ENCODE measurements at regions not wholly inside any gene's neighbourhood (a gene's known extent, or its start where the extent isn't known, plus 50 kb on each side); places are given as distances from the start of the nearest gene placed in this dataset.

DNA sequence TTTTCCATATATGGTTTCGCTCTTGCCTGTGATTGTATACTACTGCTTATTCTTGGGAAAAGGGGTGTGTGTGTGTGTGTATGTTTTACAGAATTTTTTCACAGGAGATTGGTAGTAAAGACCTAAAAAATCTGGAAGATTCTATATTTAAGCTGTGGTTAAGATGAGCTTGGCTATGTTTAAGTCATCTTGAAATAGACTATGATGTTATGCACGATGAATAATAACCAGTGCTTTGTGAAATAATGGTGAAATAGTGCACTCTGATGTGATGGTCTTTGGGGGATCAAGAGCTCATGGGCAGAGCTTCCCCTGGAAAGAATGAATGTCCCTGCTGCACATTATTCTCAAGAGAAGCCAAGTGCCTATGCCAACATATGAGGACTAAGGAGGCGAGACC, 301.0 kb downstream of the ACTL7B start:
- no peak for DNase-seq (ENCODE audit: low read depth in 2 of 3, low spot score in 2 of 3)

DNA sequence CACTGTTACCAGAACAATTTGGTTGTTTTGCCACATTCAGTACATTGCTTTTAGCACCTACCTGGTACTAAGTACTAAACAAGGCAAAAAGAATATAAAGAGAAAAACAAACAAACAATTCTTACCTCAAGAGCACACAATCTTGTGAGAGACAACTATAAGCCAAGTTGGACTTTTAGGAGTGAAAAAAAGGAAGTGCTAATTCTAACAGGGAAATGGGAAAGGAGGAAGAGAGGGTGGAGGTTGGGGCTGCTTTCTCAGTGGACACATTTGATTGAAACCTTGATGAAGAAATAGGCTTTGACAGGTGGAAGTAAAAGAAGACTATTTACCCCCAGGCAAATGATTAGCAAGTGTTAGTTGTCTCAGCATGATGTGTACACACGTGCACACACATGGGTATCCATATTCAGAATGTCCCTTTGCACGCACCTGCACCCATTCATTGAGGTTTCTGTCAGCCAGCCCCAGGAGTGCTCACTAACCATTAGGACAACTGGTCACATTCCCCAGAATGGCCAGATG, 302.6 kb downstream of the ACTL7B start:
- no peak for DNase-seq (ENCODE audit: low read depth in 2 of 3, low spot score in 2 of 3)

- no peak for DNase-seq (ENCODE audit: low read depth in 2 of 3, low spot score in 2 of 3)
Observed at GRCh38 chr9:108552459-108553040, 303.2 kb downstream of the ACTL7B start.

DNA sequence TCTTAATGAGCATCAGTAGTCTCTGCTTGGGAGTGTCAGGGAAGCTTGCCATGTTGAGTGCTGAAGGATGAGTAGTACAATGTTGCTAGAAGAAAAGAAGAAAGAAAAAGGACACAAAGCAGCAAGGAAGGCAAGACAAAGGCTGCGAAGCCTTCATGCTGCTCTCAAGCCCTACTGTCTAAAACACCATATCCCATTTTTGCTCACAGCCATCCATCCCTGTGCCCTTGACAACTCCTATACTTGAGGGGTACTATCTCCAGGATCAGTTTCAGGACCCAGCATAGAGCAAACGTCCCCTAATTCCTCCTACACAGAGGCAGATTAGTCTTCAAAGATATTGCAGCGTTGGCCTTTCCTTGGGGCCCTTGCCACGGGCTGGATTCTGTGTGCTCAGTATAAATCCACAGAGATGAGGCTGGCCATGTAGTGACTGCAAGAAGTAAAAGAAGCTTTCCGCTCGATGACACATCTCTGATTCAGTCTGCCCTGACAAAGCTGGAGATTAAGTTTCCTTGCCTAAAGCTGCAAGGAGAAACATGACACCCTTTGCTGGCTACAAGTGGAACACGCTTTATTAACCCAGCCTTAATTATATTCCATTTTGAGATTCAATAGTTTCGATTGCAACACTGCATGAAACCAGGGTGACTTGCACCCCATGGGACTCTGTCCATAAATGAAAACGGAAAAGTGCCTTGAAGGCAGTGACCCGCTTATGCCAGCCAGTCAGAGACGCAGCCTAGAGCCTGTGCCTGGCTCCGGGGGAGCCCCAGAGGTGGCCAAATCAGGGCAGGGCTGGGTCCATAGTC, 304.6 kb downstream of the ACTL7B start:
- no peak for DNase-seq (ENCODE audit: low read depth in 2 of 3, low spot score in 2 of 3)

- DNase-seq (ENCODE audit: low read depth in 2 of 3, low spot score in 2 of 3), result no peak
Observed at GRCh38 chr9:108550106-108550505, 305.7 kb downstream of the ACTL7B start.

DNA sequence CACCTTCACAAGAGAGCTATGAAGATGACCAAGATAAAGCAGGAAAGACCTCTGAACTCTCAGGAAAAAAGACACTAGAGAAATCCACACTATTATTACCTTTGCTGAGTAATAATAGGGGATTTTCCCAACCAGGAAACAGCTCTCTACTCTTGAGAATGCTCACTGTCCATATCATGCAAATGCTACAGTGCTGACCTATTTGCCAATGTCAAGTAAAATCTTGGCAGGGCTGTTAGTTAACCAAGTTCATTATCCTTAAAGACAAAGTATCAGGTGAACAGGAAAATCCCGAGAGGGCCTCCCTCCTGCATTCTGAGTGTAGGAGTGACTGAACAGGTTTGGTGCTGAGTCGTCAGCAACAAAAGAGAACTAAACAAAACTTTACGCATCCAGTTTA, 306.6 kb downstream of the ACTL7B start:
- no peak for DNase-seq (ENCODE audit: low read depth in 2 of 3, low spot score in 2 of 3)

GRCh38 chr9:108547411-108548135, 308.2 kb downstream of the ACTL7B start:
- no peak for DNase-seq (ENCODE audit: low read depth in 2 of 3, low spot score in 2 of 3)

DNA sequence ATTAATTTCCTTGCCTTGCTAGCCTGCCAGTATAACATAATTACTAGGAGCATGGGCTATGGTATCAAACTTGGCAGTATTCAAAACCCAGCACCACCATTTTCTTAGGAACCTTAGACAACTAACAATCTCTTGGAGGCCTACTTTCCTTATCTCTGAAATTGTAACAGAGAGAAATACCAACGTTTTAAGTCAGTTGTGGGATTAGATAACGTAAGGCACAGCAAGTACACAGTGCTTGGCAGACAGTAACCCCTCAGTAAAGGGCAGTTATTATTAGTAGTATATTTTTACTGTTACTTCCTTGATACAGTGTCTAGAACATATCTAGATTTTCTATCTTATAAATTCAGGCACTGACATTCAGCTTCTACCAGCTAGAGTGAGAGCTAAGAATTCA, 309.6 kb downstream of the ACTL7B start:
- DNase-seq (ENCODE audit: low read depth in 2 of 3, low spot score in 2 of 3), result no peak

GRCh38 chr9:108545436-108545835, 310.4 kb downstream of the ACTL7B start:
- DNase-seq (ENCODE audit: low read depth in 2 of 3, low spot score in 2 of 3), result no peak

GRCh38 chr9:108544866-108545265, 310.9 kb downstream of the ACTL7B start:
- DNase-seq (ENCODE audit: low read depth in 2 of 3, low spot score in 2 of 3), result no peak

GRCh38 chr9:108543251-108543778, 312.5 kb downstream of the ACTL7B start:
- DNase-seq (ENCODE audit: low read depth in 2 of 3, low spot score in 2 of 3), result no peak

DNA sequence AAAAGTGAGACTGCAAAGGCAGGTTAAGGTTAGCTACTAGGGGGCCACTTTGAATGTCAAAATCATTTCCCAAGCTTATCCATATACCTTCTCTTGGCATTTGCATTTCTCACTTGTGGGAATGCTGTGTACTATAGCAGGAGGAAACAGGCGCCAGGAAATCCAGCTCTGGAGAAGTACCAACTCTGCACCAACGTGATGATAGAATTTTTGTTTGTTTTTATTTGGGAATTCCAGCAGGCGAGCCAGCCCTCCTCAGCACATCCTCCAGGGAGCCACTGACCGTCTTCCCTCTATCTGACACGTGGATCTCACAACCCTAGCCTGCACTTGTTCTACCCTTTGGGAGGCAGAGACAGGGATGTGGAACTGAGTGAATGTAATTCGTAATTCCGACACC, 318.0 kb downstream of the ACTL7B start:
- no peak for DNase-seq (ENCODE audit: low read depth in 2 of 3, low spot score in 2 of 3)

GRCh38 chr9:108536836-108537601, 318.8 kb downstream of the ACTL7B start:
- no peak for DNase-seq (ENCODE audit: low read depth in 2 of 3, low spot score in 2 of 3)

DNA sequence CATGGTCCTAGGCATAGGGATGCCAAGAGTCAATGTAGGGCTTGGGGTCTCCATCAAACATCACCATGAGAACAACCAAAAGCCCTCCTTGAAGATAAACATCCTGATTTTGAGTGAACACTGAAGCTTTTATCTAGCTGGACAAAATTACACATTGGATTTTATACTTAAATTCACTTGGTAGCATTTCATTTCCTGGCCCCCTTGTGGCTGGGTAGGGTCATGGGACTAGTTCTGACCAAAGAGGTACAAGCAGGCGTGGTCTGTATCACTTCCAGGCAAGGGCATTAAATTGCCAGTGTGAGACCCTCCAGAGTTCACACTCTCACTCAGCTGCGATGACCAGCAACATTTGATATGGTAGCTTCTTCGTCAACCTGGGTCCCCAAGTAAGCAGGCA, 320.3 kb downstream of the ACTL7B start:
- no peak for DNase-seq (ENCODE audit: low read depth in 2 of 3, low spot score in 2 of 3)

- DNase-seq (ENCODE audit: low read depth in 2 of 3, low spot score in 2 of 3), result no peak
Observed at GRCh38 chr9:108534741-108535140, 321.0 kb downstream of the ACTL7B start.

GRCh38 chr9:108530141-108530540, 325.6 kb downstream of the ACTL7B start:
- no peak for DNase-seq (ENCODE audit: low read depth in 2 of 3, low spot score in 2 of 3)

GRCh38 chr9:108528231-108528630, 327.6 kb downstream of the ACTL7B start:
- DNase-seq (ENCODE audit: low read depth in 2 of 3, low spot score in 2 of 3), result no peak

GRCh38 chr9:108526518-108526917, 329.3 kb downstream of the ACTL7B start:
- DNase-seq (ENCODE audit: low read depth in 2 of 3, low spot score in 2 of 3), result no peak

DNA sequence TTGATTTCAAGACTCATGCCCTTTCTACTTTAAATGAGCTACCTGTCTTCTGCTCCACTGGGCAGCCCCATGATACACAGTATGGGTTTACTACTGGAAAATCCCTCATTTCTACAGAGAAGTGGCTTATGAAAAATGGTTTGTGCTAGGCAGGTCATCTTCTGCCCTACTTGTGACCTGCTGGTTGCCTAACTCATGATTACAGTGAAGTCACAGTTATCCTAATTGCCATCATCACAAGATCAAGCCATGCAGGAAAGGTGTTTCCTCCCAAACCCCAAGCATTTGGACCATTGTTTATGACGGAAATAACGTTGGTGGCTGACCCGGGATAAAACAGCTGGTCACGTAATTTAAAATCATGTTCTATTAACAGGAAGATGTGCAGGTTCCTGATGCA, 330.6 kb downstream of the ACTL7B start:
- DNase-seq (ENCODE audit: low read depth in 2 of 3, low spot score in 2 of 3), result no peak

- DNase-seq (ENCODE audit: low read depth in 2 of 3, low spot score in 2 of 3), result no peak
Observed at GRCh38 chr9:108521063-108521590, 334.7 kb downstream of the ACTL7B start.

GRCh38 chr9:108519437-108519836, 336.3 kb downstream of the ACTL7B start:
- no peak for DNase-seq (ENCODE audit: low read depth in 2 of 3, low spot score in 2 of 3)
